ENCODE measurements at regions not wholly inside any gene's neighbourhood (a gene's known extent, or its start where the extent isn't known, plus 50 kb on each side); places are given as distances from the start of the nearest gene placed in this dataset.
"Not testable (repeated sequence)": the region's sequence is repeated elsewhere in the genome, so short reads cannot be mapped to it uniquely, and the experiment has no call there.

- TF ChIP-seq CTCF (IDR thresholded peaks at IDR 0.05; ENCODE audit: control insufficient read depth, extremely low read depth, insufficient read depth) = no peak
- H3K4me3 ChIP-seq (ENCODE audit: low read depth, low read length) = no peak overlapping the region
- DNase-seq (ENCODE audit: low read depth) = no peak
These were observed 139.7 kb downstream of the EMP1 start for GRCh38 chr12:13336216-13336615.

- no peak for TF ChIP-seq CTCF (IDR thresholded peaks at IDR 0.05; ENCODE audit: control insufficient read depth, extremely low read depth, insufficient read depth)
- H3K4me3 ChIP-seq (ENCODE audit: low read depth, low read length) = no peak overlapping the region
- no peak for DNase-seq (ENCODE audit: low read depth)
These were observed 132.0 kb downstream of the EMP1 start for GRCh38 chr12:13328535-13328934.

GRCh38 chr12:13326076-13326475 is 129.6 kb downstream of the EMP1 start:
- TF ChIP-seq CTCF (IDR thresholded peaks at IDR 0.05; ENCODE audit: control insufficient read depth, extremely low read depth, insufficient read depth) = no peak
- H3K4me3 ChIP-seq (ENCODE audit: low read depth, low read length) = no peak overlapping the region
- no peak for DNase-seq (ENCODE audit: low read depth)

- not testable (repeated sequence) for DNase-seq (ENCODE audit: low read depth); H3K4me3 ChIP-seq (ENCODE audit: low read depth, low read length)
These were observed 128.5 kb downstream of the EMP1 start for GRCh38 chr12:13325037-13325436.

- no peak overlapping the region for H3K4me3 ChIP-seq (ENCODE audit: low read depth, low read length)
- no peak for TF ChIP-seq CTCF (IDR thresholded peaks at IDR 0.05; ENCODE audit: control insufficient read depth, extremely low read depth, insufficient read depth)
- no peak for DNase-seq (ENCODE audit: low read depth)
These were observed 121.9 kb downstream of the EMP1 start for GRCh38 chr12:13318231-13319015.

GRCh38 chr12:13316587-13317246 is 120.2 kb downstream of the EMP1 start:
- no peak for TF ChIP-seq CTCF (IDR thresholded peaks at IDR 0.05; ENCODE audit: control insufficient read depth, extremely low read depth, insufficient read depth)
- DNase-seq (ENCODE audit: low read depth) = no peak
- no peak overlapping the region for H3K4me3 ChIP-seq (ENCODE audit: low read depth, low read length)

- DNase-seq (ENCODE audit: low read depth) = no peak
- TF ChIP-seq CTCF (IDR thresholded peaks at IDR 0.05; ENCODE audit: control insufficient read depth, extremely low read depth, insufficient read depth) = no peak
- H3K4me3 ChIP-seq (ENCODE audit: low read depth, low read length) = no peak overlapping the region
These were observed 117.4 kb downstream of the EMP1 start for GRCh38 chr12:13313886-13314285.

Measured in LNCaP clone FGC (cell line).